Superior temporal gyrus (tissue), 1 donor: ENCODE measurements at regions not wholly inside any gene's neighbourhood (a gene's known extent, or its start where the extent isn't known, plus 50 kb on each side); places are given as distances from the start of the nearest gene placed in this dataset.
A peak's percentile ranks its signal among the peaks of the same experiment; 100 is the strongest.

Experiments used
- DNase-seq: peaks from one replicate; pipeline ENCODE4 v3.0.0-alpha.2; 2016; ENCODE audit errors: extremely low spot score

GRCh38 chr11:119855066-119855465, 126.1 kb upstream of the NECTIN1 start:
- DNase-seq: no peak

GRCh38 chr11:119854521-119854920, 125.5 kb upstream of the NECTIN1 start:
- DNase-seq: no peak

- peak; percentile 19 for DNase-seq
Observed at GRCh38 chr11:119853581-119854360, 124.8 kb upstream of the NECTIN1 start.

GRCh38 chr11:119852741-119853140, 123.7 kb upstream of the NECTIN1 start:
- no peak for DNase-seq

- no peak for DNase-seq
Observed at GRCh38 chr11:119850822-119851409, 121.9 kb upstream of the NECTIN1 start.

GRCh38 chr11:119849872-119850271, 120.9 kb upstream of the NECTIN1 start:
- DNase-seq: no peak

- DNase-seq: no peak
Observed at GRCh38 chr11:119847853-119848252, 118.9 kb upstream of the NECTIN1 start.

- no peak for DNase-seq
Observed at GRCh38 chr11:119846374-119846773, 117.4 kb upstream of the NECTIN1 start.

- DNase-seq: no peak
Observed at GRCh38 chr11:119845756-119846155, 116.8 kb upstream of the NECTIN1 start.

- no peak for DNase-seq
Observed at GRCh38 chr11:119845305-119845704, 116.3 kb upstream of the NECTIN1 start.

- DNase-seq: no peak
Observed at GRCh38 chr11:119844808-119845207, 115.8 kb upstream of the NECTIN1 start.

GRCh38 chr11:119843877-119844276, 114.9 kb upstream of the NECTIN1 start:
- no peak for DNase-seq

GRCh38 chr11:119842731-119843130, 113.7 kb upstream of the NECTIN1 start:
- no peak for DNase-seq

- no peak for DNase-seq
Observed at GRCh38 chr11:119839476-119840133, 110.6 kb upstream of the NECTIN1 start.

- no peak for DNase-seq
Observed at GRCh38 chr11:119835753-119836152, 106.8 kb upstream of the NECTIN1 start.

GRCh38 chr11:119832202-119832935, 103.4 kb upstream of the NECTIN1 start:
- DNase-seq: no peak

- no peak for DNase-seq
Observed at GRCh38 chr11:119831011-119831410, 102.0 kb upstream of the NECTIN1 start.

- DNase-seq: no peak
Observed at GRCh38 chr11:119830400-119830799, 101.4 kb upstream of the NECTIN1 start.

GRCh38 chr11:119829402-119829801, 100.4 kb upstream of the NECTIN1 start:
- DNase-seq: no peak

GRCh38 chr11:119828819-119829218, 99.8 kb upstream of the NECTIN1 start:
- DNase-seq: no peak

GRCh38 chr11:119828006-119828405, 99.0 kb upstream of the NECTIN1 start:
- DNase-seq: no peak

GRCh38 chr11:119827113-119827512, 98.1 kb upstream of the NECTIN1 start:
- DNase-seq: no peak
